ENCODE measurements at regions not wholly inside any gene's neighbourhood (a gene's known extent, or its start where the extent isn't known, plus 50 kb on each side); places are given as distances from the start of the nearest gene placed in this dataset.

DNA sequence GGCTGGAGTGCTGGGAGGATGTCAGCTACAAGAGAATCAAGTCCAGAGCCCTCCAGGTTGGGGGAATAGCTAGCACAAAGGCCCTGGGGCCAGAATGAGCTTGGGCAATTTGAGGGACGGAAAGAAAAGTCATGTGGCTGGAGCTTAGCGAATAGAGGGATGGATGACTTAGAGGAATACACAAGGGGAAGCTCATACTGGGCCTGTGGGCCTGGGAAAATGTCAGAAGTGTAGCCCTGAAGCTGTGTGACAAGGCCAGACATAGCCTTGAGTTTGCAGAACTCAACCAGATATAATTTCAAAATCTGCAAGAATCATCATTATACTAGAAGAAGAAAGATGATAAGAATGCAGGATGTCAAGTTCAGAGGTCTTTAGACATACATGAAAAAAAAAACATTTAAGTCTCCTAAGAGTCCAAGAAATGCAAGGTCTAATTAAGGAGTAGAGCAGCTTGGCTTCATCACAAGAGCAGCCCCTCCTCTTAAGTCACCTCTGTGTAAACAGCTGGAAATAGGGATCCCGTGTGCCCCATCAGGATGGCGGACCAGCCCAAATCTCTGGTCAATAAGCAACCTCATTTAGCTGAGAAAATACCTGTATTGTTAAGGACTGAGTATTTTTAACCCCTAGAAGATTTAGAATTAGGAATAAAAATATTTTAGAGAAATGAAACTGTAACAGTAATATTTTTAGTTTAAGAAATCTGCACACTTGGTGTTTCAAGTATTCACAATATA, 66.6 kb downstream of the ABCC12 start:
- Histone ChIP-seq H3K4me3 (ENCODE audit: control insufficient read depth in 2 of 3, extremely low read depth in 1 of 3, insufficient read depth in 2 of 3, low read depth in 1 of 3, low read length in 3 of 3) (no peak overlapping the region), H3K4me2 (ENCODE audit: control insufficient read depth, extremely low read depth, insufficient read depth, low read depth, low read length) (no peak overlapping the region), H3K36me3 (ENCODE audit: control insufficient read depth in 2 of 2, extremely low read depth in 1 of 2, insufficient read depth in 2 of 2, low read length in 2 of 2) (no peaks in the 10 kb centered on the region), H3K9ac (ENCODE audit: control insufficient read depth, extremely low read depth, insufficient read depth, low read length) (no peak overlapping the region), H3K9me3 (ENCODE audit: control insufficient read depth, low read depth, low read length) (no peaks in the 10 kb centered on the region), H3K27me3 (ENCODE audit: control insufficient read depth, extremely low read depth, insufficient read depth, low read length) (peaks cover 12% of the 10 kb centered on the region), H3K9me1 (ENCODE audit: control insufficient read depth, extremely low read depth, insufficient read depth, low read length) (no peaks in the 10 kb centered on the region), H3K27ac (ENCODE audit: control insufficient read depth, insufficient read depth, low read length) (no peak overlapping the region), H4K20me1 (ENCODE audit: control insufficient read depth, extremely low read depth, insufficient read depth, low read length) (no peaks in the 10 kb centered on the region), H2AFZ (ENCODE audit: control insufficient read depth, low read length) (no peak overlapping the region), H3K79me2 (ENCODE audit: control insufficient read depth, insufficient read depth, low read length) (no peaks in the 10 kb centered on the region), H3K4me1 (ENCODE audit: control insufficient read depth, extremely low read depth, insufficient read depth, low read length) (no peaks in the 10 kb centered on the region)
- DNase-seq (ENCODE audit: low read depth, low spot score) = no peak
- dilution Hi-C loops (cut with MboI; ENCODE audit: extremely low pct_ligation_motif_present, low sequenced_read_pairs) = no loop called here
- no peak for FAIRE-seq
- no peak for TF ChIP-seq CTCF (optimal IDR thresholded peaks at IDR 0.05 in 1 of 3, IDR thresholded peaks at IDR 0.05 in 1 of 3, conservative IDR thresholded peaks at IDR 0.05 in 1 of 3; ENCODE audit: extremely low read depth in 1 of 3, insufficient read depth in 2 of 3, low read length in 3 of 3)
- no peak for TF ChIP-seq EZH2 (IDR thresholded peaks at IDR 0.05; ENCODE audit: low read length)

DNA sequence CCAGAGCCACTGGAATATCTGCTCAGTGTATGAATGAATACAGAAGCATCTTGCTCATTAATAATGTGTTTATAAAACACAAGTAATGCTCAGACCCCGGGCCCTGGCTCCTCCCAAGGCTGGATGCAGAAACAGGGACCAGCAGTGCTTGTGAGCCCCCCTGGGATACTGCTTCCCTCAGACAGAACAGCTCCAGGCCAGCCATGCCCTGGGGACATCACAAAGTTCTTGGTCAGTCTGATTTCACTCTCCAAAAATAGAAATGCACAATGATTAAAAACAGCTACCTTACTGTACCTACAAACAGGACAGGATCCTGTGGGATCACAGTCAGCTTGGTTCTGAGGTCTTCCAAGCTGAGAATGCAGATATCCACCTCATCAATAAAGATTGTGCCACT, 68.2 kb downstream of the ABCC12 start:
- dilution Hi-C loops (cut with MboI; ENCODE audit: extremely low pct_ligation_motif_present, low sequenced_read_pairs) = no loop called here
- no peak for FAIRE-seq

More for the DNA sequence above, 68.2 kb downstream of the ABCC12 start:
- Histone ChIP-seq H3K9ac (ENCODE audit: control insufficient read depth, extremely low read depth, insufficient read depth, low read length) (no peak overlapping the region), H3K4me2 (ENCODE audit: control insufficient read depth, extremely low read depth, insufficient read depth, low read depth, low read length) (no peak overlapping the region), H2AFZ (ENCODE audit: control insufficient read depth, low read length) (no peak overlapping the region), H3K4me3 (ENCODE audit: control insufficient read depth in 2 of 3, extremely low read depth in 1 of 3, insufficient read depth in 2 of 3, low read depth in 1 of 3, low read length in 3 of 3) (no peak overlapping the region), H3K27ac (ENCODE audit: control insufficient read depth, insufficient read depth, low read length) (no peak overlapping the region), H3K79me2 (ENCODE audit: control insufficient read depth, insufficient read depth, low read length) (no peaks in the 10 kb centered on the region), H3K27me3 (ENCODE audit: control insufficient read depth, extremely low read depth, insufficient read depth, low read length) (peaks cover 18% of the 10 kb centered on the region), H3K4me1 (ENCODE audit: control insufficient read depth, extremely low read depth, insufficient read depth, low read length) (no peaks in the 10 kb centered on the region), H3K9me3 (ENCODE audit: control insufficient read depth, low read depth, low read length) (no peaks in the 10 kb centered on the region), H3K9me1 (ENCODE audit: control insufficient read depth, extremely low read depth, insufficient read depth, low read length) (no peaks in the 10 kb centered on the region), H3K36me3 (ENCODE audit: control insufficient read depth in 2 of 2, extremely low read depth in 1 of 2, insufficient read depth in 2 of 2, low read length in 2 of 2) (no peaks in the 10 kb centered on the region), H4K20me1 (ENCODE audit: control insufficient read depth, extremely low read depth, insufficient read depth, low read length) (no peaks in the 10 kb centered on the region)
- DNase-seq (ENCODE audit: low read depth, low spot score) = no peak
- TF ChIP-seq EZH2 (IDR thresholded peaks at IDR 0.05; ENCODE audit: low read length) (no peak), CTCF (optimal IDR thresholded peaks at IDR 0.05 in 1 of 3, IDR thresholded peaks at IDR 0.05 in 1 of 3, conservative IDR thresholded peaks at IDR 0.05 in 1 of 3; ENCODE audit: extremely low read depth in 1 of 3, insufficient read depth in 2 of 3, low read length in 3 of 3) (no peak)
